Suppressor macrophage (primary cell): ENCODE measurements at regions not wholly inside any gene's neighbourhood (a gene's known extent, or its start where the extent isn't known, plus 50 kb on each side); places are given as distances from the start of the nearest gene placed in this dataset.

Source experiments
- DNase-seq, 4 experiments: peaks; one replicate each; pipeline ENCODE4 v3.0.0-alpha.2; 2020 to 2022

DNA sequence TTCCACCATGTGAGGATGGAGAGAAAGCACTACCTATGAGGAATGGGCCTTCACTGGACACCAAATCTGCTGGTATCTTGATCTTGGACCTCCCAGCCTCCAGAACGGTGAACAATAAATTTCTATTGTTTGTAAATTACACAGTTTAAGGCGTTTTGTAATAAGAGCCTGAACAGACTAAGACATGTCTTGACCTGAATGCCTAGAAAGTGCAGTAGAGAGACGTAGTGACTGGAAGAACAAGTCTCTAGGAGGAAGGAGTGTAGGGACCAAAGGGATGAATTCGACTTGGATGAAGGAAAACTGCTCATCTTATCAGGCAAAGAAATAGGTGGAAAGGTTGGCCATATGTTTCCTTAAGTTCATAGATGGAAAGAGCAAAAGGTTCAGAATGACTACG is 309.8 kb upstream of the RGMB start:
- no peak for DNase-seq

DNA sequence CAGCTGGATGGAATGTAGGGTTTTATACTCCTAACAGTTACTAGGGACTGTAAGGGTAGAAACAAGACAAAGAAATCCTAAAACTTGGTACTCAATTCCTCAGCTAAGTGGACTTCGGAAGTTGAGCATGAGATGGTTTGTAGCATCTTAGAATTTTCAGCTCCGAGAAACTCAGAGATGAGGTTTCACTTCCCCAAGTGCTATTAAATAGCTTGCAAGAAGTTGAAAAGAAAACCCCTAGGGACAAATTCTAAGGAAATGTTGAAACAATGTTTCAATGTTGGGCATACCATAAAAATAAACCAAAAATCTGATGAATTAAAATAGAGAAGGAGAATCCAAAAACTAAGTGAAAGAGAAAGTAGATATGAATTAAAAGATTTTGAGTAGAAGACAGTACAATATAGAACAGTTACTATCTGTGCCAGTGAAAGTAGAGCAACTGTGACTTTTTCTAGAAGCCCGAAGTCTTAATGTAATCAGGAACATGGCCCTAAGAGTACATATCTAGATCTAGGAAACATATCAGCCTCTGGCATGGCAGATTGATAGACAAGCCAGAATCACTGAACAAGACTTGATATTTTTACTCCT is 308.6 kb upstream of the RGMB start:
- DNase-seq, result no peak

DNA sequence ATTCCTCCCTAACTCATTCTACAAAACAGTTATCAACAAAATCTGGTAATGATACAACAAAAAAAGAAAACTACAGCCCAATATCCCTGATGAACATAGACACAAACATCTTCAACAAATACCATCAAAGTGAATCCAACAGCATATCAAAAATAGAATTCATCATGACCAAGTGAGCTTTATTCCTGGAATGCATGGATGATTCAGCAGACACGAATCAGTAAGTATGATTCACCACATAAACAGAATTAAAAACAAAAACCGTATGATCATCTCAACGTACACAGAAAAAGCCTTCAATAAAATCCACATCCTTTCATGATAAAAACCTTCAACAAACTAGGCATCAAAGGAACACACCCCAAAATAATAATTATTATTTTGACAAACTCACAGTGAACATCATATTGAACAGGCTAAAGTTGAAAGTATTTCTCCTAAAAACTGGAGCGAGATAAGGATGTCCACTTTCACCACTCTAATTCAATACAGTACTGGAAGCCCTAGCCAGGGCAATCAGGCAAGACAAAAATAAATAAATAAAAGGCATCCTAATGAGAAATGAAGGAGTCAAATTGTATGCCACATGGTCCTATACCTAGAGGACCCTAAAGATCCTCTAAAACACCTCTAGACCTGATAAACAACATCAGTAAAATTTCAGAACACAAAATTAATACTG is 305.1 kb upstream of the RGMB start:
- no peak for DNase-seq

DNA sequence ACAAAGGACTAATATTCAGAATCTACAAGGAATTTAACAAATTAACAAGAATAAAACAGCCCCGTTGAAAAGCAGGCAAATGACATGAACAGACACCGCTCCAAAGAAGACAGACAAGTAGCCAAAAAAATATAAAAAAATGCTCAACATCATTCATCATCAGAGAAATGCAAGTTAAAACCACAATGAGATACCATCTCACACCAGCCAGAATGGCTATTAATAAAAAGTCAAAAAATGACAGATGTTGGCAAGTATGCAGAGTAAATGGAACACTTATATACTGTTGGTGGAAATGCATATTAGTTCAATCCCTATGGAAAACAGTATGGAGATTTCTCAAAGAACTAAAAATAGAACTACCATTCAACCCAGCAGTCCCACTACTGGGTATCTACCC is 302.7 kb upstream of the RGMB start:
- no peak for DNase-seq

DNA sequence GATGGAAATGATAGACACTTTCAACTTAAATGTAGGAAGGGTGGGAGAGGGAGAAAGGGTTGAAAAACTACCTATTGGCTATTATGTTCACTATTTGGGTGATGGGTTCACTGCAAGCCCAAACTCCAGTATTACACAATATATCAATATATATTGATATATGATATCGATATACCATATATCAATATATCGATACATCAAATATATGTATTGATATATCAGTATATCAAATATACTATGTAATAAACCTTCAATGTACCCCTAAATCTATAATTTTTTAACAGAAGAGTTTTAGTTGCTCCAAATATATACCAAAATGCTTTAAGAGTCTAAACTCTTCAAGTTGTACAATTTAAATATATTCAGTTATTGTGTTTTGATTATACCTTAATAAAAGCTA is 302.0 kb upstream of the RGMB start:
- no peak for DNase-seq

DNA sequence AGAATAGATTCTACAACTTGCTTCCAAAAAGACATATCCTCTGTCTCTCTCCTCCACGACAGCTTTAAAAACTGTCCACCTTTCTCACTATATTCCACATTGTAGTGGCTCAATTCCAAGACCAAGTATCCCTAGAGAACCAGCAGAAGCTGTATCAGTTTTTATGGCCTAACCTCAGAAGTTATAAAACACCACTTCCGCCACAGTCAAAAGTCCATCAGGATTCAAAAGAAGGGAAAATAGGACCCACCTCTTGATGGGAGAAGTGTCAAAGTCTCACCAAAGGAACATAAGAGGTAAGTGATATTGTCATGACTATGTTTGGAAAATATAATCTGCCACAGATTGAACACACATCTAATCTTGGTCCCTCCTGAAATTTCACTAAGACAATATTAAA is 299.2 kb upstream of the RGMB start:
- DNase-seq, result no peak

DNA sequence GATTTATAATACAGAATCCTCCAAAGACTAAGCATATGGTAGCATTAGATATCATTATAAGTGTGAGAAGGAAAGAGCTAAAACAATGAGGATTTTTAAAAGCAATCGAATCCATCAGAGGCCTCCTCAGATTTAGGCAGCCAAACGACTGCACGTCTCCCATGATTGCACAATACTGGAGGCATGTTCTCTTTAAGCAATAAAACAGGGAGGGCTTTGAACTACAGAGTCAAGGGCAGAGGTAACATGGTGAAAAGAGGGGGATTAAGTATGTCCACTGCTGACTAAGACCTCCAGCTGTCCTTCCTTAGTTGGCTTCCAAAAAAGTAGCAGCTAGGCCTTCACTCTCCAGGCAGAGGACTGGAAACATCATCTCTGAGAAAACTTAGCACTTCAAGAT is 298.7 kb upstream of the RGMB start:
- no peak for DNase-seq

DNA sequence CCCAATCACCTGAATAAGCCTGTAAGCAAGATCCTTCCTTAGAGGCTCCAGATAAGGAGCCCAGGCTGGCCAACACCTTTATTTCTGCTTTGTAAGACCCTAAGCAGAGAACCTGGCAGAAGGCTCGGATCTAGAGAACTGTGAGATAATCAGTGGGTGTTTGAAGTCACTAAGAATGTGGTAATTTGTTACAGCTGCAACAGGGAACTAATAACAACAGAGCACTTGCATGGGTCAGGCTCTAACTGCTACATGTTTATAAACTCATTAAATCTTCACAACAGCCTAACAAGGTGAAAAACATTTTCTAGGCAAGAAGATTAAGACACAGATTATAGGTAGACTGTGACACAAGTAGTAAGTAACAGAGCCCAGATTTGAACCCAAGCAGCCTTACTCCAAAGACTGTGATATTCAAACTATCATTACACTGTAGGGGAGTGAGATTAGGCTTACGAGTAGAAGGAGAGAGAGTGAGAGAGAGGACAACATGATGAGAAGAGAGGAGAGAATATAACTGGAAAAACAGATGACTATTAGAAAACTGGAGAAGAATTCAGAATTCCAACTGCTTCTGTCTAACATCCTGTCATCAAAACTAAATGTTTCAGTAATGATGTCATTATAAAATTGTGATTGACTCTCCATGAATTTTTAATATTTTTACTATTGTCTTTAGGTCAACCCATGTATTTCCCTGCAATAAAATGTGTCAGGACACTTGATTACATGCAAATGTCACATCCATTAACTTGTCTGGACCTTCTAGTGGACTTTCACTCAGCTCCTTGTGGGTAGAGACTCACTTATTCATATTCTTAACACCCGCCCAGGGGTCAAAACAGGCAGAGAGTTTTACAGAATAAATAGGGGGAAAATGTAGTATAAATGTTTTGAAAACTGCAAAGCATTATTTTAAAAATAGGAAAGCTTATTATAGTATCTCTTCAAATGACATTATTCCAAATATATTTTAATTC is 290.9 kb upstream of the RGMB start:
- no peak for DNase-seq

DNA sequence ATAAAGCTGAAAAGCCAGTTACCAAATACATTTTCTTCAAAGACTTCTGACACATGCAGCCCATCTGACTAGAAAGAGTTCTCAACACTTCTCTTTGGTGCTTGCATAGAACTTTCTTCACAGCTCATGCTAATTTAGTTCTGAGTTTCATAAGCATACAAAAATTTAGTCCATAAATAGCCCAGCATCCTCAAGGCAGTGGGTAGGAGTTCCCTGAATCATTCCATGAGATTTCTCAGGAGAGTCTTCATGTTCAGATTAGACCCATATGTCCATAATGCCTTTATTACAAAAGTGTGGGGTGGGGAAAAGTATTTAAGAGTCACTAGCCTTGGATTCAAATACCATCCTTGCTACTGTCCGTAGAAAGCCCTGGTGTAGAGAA is 290.2 kb upstream of the RGMB start:
- DNase-seq, result no peak

DNA sequence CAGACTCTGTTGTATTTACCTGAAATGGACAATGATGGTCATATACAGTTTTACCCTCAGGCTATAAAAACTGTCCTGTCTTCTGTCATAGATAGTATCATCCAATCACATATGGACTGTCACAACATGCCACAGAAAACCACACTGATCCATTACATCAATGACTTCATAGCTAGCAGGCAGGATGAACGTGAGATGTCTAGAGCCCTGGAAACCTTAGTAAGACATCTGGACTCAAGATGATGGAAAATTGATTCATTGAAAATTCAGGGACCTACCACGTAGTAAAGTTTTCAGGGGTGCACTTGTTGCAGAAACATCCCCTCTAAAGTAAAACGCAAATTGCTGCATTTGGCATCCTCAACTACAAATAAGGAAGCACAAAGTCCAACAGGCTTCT is 284.4 kb upstream of the RGMB start:
- no peak for DNase-seq

DNA sequence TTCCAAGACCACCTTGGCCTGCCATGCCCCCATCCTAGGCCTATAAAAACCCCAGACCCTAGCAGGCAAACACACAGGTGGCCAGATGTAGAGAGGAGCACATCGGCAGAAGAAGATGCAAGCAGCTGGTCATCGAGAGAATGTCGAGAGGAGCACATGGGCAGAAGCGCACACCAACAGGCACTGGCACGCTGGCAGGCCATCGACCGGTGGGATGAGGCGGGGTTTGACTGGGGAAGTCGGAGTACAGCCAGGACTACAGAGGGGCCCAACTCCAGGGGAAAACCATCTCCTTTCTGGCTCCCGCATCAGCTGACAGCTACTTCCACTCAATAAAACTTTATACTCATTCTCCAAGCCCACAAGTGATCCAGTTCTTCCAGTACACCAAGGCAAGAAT is 283.1 kb upstream of the RGMB start:
- DNase-seq, result no peak

DNA sequence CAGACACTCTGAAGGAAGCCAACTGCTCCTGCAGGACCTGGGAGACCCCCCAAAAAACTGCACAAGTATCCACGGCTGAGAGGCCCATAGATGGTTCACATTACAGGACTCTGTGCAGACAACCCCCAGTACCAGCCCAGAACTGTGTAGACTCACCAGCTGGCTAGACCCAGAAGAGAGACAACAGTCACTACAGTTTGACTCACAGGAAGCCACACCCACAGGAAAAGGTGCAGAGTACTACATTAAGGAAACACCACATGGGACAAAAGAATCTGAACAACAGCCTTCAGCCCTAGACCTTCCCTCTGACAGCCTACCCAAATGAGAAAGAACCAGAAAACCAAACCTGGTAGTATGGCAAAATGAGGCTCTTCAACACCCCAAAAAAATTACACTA is 281.2 kb upstream of the RGMB start:
- no peak for DNase-seq

DNA sequence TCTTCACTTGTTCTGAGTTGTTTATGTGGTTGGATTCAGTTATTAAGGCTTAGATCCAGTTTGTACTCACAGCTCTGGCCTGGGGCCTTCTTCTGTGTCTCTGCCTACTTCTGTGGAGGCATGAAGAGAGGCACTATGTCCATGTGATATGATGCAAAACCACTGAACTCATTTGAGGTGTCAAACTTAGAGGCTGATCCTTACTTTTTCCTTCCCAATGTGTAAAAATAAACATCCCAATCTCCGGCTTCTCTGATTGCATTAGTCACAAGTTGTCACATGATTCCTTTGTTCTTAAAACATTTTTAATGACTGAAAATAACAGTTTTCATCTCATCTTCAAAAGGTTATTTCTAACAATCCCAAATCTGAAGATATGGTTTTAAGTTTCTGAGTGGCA is 276.0 kb upstream of the RGMB start:
- no peak for DNase-seq

DNA sequence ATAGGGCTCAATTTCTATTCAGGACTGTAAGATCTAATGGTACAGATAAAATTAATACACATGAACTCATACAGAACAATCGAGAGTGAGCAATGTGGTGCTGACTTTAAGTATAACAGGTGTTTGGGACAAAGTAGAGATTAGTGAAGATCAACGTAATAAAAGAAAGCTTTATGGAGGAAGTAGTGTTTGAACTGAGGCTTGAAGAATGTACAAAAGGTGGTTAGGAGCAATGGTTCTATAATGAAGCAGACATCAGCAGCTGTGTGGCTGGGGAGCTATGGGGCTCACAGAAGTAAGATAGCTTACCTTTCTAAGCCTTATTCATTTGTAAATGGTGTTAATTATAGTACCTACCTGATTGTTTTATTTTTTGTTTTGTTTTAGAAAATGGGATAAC is 275.4 kb upstream of the RGMB start:
- no peak for DNase-seq

DNA sequence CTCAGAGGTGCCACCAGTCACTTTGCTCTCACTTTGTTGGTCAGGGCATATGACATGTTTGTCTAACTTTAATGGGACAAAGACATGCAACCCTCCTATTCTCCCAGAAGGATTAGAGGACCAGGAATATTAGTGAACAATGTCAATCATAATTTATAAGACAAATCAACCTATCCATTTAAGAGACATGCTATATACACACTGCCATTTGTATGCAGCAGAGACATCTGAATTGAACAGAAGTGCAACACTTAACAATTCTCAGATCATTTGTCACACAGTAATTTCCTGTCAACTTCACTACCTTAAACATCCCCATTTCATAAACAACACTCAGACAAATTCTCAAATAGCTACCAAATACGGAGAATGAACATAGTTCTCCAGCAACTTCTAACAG is 273.6 kb upstream of the RGMB start:
- no peak for DNase-seq

DNA sequence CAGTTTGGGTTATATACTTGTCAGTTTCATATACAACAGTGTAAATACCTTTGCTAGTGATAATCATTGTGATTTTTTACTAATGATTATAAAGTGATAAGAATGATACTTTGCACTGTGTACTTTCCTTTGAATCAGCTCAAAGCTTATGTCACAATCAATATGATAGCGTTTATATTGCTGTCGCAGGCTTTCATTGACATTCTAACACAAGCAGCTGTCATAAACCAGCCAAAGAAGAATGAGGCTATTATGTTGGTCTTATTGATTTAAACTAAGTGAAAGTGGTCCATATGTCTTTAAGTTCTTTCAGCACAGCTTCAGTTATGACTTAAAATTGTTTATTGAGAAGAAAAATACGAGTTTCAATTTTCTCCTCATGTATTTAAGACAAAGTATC is 272.7 kb upstream of the RGMB start:
- no peak for DNase-seq

DNA sequence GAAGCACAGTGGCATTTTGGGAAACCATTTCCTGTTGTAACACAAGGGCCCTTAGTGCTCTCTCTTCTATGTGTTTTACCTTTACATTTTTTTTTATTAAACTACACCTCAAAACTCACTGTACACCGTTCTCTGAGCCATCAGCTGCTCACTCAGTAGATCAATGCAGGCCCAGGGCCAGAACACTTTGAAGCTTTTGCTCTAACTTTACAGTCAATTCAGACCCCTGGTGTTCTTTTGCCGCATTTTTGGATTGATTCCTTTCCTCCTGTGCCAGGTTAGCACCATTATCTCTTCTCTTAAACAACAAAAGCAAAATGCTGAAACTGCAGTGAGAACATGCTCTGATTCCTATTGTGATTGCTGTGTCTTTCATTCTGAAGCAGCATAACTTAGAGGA is 269.8 kb upstream of the RGMB start:
- DNase-seq, result no peak

DNA sequence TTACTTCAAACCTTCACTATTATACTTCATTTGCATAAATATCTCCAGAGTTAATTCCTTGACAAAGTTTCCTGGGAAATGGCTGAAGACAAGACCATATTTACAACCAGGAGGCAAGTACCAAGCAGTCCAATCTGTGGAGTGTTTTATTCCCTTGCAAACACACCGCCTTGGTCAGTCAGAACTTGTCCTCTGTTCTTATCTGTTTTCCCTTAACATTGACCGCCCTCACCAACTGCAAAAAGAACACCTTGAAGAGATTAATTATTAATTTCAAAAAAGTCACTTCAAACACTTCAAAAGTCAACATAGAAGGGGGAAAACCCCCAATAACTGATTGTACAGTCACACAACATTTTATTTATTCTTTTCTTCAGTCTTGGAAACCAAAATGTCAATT is 269.0 kb upstream of the RGMB start:
- no peak for DNase-seq

DNA sequence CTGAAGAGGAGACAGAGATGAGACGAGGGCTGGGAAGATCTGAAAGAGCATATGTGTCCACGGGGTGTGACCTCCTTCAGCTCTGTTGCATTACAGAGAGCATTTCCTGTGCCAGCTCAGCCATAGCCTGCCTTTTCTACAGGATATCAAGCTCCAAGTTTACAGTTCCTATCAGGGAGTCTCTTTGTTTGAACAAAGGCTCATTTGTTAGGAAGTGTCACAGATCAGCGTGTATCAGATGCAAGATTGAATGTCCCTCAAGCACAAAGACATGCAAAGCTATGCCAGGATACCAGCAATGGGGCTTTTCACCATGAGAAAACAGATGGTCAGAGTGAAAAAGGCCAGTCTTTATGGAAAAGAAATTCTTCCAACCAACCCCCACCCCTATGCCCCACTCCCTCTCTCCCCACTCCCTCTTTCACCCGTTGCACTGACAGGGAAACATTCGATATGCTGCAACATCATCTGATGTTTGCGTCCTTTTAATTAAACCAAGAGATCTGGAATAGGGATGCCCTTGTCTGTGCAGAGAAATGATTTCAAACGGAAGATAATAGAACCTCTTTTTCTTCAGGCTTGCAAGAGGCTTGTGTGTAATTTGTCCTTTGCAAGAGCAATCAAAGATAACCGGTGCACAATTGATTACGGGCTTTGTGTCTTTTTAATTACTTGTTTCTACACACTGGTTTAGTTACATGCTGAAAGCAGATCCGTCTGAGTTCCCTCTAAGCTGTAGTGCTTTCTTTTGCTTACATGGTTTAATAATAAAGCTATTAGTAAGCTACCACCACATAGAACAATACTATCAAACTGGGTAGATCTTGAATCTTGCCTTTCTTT is 263.1 kb upstream of the RGMB start:
- no peak for DNase-seq

DNA sequence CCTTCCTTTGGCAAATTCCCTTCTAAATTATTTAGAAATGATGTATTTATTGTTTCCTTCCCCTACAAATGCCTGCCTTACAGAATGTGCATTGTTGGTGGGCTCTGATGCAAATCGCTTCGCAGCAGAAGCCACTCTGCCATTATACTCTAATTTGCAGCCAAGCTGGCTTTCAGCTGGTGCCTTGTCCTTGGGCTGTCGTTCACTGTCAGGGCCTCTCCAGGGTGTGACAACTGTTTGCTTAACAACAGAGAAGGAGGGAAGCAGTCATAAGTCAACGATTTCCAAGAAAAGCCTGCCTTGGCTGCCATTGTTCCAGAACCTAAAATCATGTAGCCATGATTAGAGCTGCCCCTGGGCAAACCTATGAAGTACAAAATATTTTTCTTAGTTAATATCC is 260.1 kb upstream of the RGMB start:
- DNase-seq, result no peak

DNA sequence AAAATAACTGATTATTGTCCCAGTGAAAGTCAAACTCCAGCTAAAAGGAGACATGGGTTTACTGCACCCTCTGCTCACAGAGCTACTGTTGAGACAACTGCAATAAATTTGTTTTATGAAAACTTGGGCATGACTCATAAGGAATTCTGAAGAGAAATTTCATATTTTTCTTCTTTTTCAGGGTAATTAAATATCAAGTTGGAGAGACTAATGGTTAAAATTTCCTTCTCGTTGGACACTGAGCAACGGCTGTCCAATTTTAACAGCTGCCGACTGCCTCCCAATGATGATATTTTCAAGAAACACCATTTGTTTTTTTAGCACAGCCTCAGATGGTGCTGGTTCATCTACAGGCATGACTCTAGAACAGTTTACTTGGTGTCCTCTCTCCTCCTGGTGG is 259.2 kb upstream of the RGMB start:
- DNase-seq, result no peak

DNA sequence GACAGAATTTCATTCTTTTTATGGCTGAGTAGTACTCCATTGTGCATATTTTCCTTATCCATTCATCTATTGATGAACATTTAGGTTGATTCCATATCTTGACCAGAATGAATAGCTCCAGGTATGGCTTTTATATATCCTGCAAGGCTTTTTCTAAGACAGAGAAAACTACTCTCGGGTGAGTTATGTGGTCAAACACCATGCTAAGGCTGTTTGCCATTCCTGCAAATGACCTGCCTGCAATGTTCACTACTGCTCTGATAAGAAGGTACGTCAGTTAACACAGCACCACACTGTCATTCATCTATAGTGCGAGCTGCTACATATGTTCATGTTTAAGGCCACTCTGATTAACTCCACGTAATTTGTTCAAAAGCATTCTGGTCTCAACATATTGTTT is 256.8 kb upstream of the RGMB start:
- DNase-seq, result no peak
